ENCODE measurements at regions not wholly inside any gene's neighbourhood (a gene's known extent, or its start where the extent isn't known, plus 50 kb on each side); places are given as distances from the start of the nearest gene placed in this dataset.
A peak's percentile ranks its signal among the peaks of the same experiment; 100 is the strongest.

GRCh38 chr2:150589681-150590080 is 102.2 kb upstream of the RND3 start:
- Histone ChIP-seq H3K4me1 (replicated peaks; ENCODE audit: insufficient read depth) (peaks cover 19% of the 10 kb centered on the region), H3K9me3 (ENCODE audit: insufficient read depth, low read depth) (peaks cover 8% of the 10 kb centered on the region; the same call in 1 of the 2 replicates), H4K20me1 (ENCODE audit: insufficient read depth) (no peaks in the 10 kb centered on the region), H3K4me2 (no peak overlapping the region), H3F3A (ENCODE audit: insufficient read depth, low read depth) (peaks cover 14% of the 10 kb centered on the region), H3K36me3 (ENCODE audit: low read depth) (no peaks in the 10 kb centered on the region), H3K27ac (no peak overlapping the region), H3K9me2 (ENCODE audit: insufficient read depth) (no peaks in the 10 kb centered on the region), H3K4me3 (no peak overlapping the region), H2AFZ (no peak overlapping the region), H3K79me2 (ENCODE audit: low read depth) (no peaks in the 10 kb centered on the region), H3K27me3 (ENCODE audit: insufficient read depth, low read depth) (no peaks in the 10 kb centered on the region)
- DNase-seq, result no peak
- intact Hi-C loops (cut with micrococcal nuclease; ENCODE audit: unreplicated experiment), result no loop called here
- TF ChIP-seq CTCF (conservative IDR thresholded peaks at IDR 0.05) (no peak), EZH2 (IDR thresholded peaks at IDR 0.05; ENCODE audit: low read depth) (no peak)
- ChIA-PET CTCF (no interaction called here), POLR2A (ENCODE audit: unreplicated experiment) (no interaction called here)
- BruUV-seq (replicated peaks), result no TSS peak

GRCh38 chr2:150588506-150588870 is 101.0 kb upstream of the RND3 start:
- no TSS peak for BruUV-seq (replicated peaks)
- H2AFZ ChIP-seq, result no peak overlapping the region
- TF ChIP-seq CTCF (conservative IDR thresholded peaks at IDR 0.05) (no peak), EZH2 (IDR thresholded peaks at IDR 0.05; ENCODE audit: low read depth) (no peak)
- H3K9me2 ChIP-seq (ENCODE audit: insufficient read depth), result no peaks in the 10 kb centered on the region
- H3K4me3 ChIP-seq, result no peak overlapping the region
- no peaks in the 10 kb centered on the region for H3K36me3 ChIP-seq (ENCODE audit: low read depth)
- H3F3A ChIP-seq (ENCODE audit: insufficient read depth, low read depth), result peaks cover 14% of the 10 kb centered on the region
- H3K4me1 ChIP-seq (replicated peaks; ENCODE audit: insufficient read depth), result peaks cover 19% of the 10 kb centered on the region
- H3K79me2 ChIP-seq (ENCODE audit: low read depth), result no peaks in the 10 kb centered on the region
- POLR2A ChIA-PET (ENCODE audit: unreplicated experiment), result no interaction called here
- no peak overlapping the region for H3K4me2 ChIP-seq
- no peak for DNase-seq
- CTCF ChIA-PET, result no interaction called here
- H4K20me1 ChIP-seq (ENCODE audit: insufficient read depth), result no peaks in the 10 kb centered on the region
- no peaks in the 10 kb centered on the region for H3K27me3 ChIP-seq (ENCODE audit: insufficient read depth, low read depth)
- intact Hi-C loops (cut with micrococcal nuclease; ENCODE audit: unreplicated experiment), result no loop called here
- peaks cover 8% of the 10 kb centered on the region; the same call in 1 of the 2 replicates for H3K9me3 ChIP-seq (ENCODE audit: insufficient read depth, low read depth)
- no peak overlapping the region for H3K27ac ChIP-seq

GRCh38 chr2:150587547-150588505 is 100.4 kb upstream of the RND3 start:
- Histone ChIP-seq H3K4me2 (no peak overlapping the region), H3K9me2 (ENCODE audit: insufficient read depth) (no peaks in the 10 kb centered on the region), H3K9me3 (ENCODE audit: insufficient read depth, low read depth) (peaks cover 8% of the 10 kb centered on the region; the same call in 1 of the 2 replicates), H3K4me1 (replicated peaks; ENCODE audit: insufficient read depth) (peaks cover 19% of the 10 kb centered on the region), H3K79me2 (ENCODE audit: low read depth) (no peaks in the 10 kb centered on the region), H2AFZ (no peak overlapping the region), H3K4me3 (no peak overlapping the region), H4K20me1 (ENCODE audit: insufficient read depth) (no peaks in the 10 kb centered on the region), H3K36me3 (ENCODE audit: low read depth) (no peaks in the 10 kb centered on the region), H3K27me3 (ENCODE audit: insufficient read depth, low read depth) (no peaks in the 10 kb centered on the region), H3F3A (ENCODE audit: insufficient read depth, low read depth) (peaks cover 14% of the 10 kb centered on the region), H3K27ac (peak overlapping the region; percentile 46; the same call in 1 of the 2 replicates)
- intact Hi-C loops (cut with micrococcal nuclease; ENCODE audit: unreplicated experiment), result loop anchor here (2.0 kb wide), 1 partner anchor 61 kb away; no protein-coding TSS in a partner anchor
- TF ChIP-seq CTCF (conservative IDR thresholded peaks at IDR 0.05) (no peak), EZH2 (IDR thresholded peaks at IDR 0.05; ENCODE audit: low read depth) (no peak)
- DNase-seq, result no peak
- ChIA-PET POLR2A (ENCODE audit: unreplicated experiment) (no interaction called here), CTCF (interaction anchor here (0.6 to 0.7 kb wide), 2 partner anchors 35 to 60 kb away, joined by 3 to 4 read pairs; no protein-coding TSS in a partner anchor)
- BruUV-seq (replicated peaks), result no TSS peak

All from PC-9 (cell line).